ENCODE measurements at regions not wholly inside any gene's neighbourhood (a gene's known extent, or its start where the extent isn't known, plus 50 kb on each side); places are given as distances from the start of the nearest gene placed in this dataset.

DNA sequence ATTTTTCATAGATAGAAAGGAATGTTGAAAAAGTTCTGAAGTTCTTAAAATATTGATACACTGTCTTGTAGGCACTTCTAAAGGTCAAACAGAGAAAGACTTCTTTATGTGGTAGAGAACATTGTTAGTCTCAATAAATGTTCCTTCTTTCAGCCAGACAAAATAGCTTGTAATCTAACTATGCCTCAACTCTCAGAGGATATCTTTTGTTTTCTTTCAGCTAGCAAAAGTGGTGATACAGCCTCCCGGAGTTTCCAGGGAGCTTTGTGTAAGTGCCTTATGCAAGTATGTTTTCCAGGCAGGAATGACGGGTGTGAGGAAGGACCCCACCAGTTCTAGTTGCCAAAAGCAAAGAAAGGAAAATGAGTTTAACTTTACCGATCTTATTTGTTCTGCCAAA is 452.1 kb upstream of the ST6GAL2 start:
- TF ChIP-seq, protein P1, sequence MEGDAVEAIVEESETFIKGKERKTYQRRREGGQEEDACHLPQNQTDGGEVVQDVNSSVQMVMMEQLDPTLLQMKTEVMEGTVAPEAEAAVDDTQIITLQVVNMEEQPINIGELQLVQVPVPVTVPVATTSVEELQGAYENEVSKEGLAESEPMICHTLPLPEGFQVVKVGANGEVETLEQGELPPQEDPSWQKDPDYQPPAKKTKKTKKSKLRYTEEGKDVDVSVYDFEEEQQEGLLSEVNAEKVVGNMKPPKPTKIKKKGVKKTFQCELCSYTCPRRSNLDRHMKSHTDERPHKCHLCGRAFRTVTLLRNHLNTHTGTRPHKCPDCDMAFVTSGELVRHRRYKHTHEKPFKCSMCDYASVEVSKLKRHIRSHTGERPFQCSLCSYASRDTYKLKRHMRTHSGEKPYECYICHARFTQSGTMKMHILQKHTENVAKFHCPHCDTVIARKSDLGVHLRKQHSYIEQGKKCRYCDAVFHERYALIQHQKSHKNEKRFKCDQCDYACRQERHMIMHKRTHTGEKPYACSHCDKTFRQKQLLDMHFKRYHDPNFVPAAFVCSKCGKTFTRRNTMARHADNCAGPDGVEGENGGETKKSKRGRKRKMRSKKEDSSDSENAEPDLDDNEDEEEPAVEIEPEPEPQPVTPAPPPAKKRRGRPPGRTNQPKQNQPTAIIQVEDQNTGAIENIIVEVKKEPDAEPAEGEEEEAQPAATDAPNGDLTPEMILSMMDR (conservative IDR thresholded peaks at IDR 0.05; ENCODE audit: low read depth, low read length), result no peak
- no peak overlapping the region for H3K4me2 ChIP-seq
- H3K36me3 ChIP-seq (ENCODE audit: insufficient read depth), result no peaks in the 10 kb centered on the region
- H3K4me1 ChIP-seq (ENCODE audit: low read depth, poor library complexity, severe bottlenecking), result no peaks in the 10 kb centered on the region
- no peak overlapping the region for H3K4me3 ChIP-seq (IDR thresholded peaks at IDR 0.05; ENCODE audit: insufficient read depth, low read depth, low read length)
- no peak overlapping the region for H3K27ac ChIP-seq
- H3K27me3 ChIP-seq (ENCODE audit: insufficient read depth, low read depth), result no peaks in the 10 kb centered on the region
- no peaks in the 10 kb centered on the region for H3K79me2 ChIP-seq (ENCODE audit: insufficient read depth, low read depth)
- no peak overlapping the region for H2AFZ ChIP-seq (ENCODE audit: low read depth)
- no peaks in the 10 kb centered on the region for H4K20me1 ChIP-seq (ENCODE audit: insufficient read depth)
- no peak overlapping the region for H3K9ac ChIP-seq

DNA sequence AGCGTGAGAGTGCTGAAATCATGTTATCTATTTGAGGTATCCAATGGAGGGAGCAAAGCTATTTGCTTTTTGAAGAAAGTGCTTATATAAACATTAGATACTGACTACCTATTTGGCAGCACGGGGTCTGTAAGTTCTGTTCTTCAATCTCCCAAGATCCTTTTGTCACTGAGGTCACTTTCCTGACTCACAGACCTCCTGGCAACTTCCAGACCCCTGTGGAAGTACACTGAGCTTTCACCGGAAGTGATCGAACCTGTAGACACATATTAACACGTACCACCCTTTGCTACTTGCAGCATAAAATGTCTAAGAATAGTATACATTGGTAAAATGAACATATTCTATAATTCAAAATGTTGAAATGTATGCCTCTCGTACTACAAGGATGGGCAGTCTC is 452.6 kb upstream of the ST6GAL2 start:
- Histone ChIP-seq H3K36me3 (ENCODE audit: insufficient read depth) (no peaks in the 10 kb centered on the region), H4K20me1 (ENCODE audit: insufficient read depth) (no peaks in the 10 kb centered on the region), H3K4me1 (ENCODE audit: low read depth, poor library complexity, severe bottlenecking) (no peaks in the 10 kb centered on the region), H3K79me2 (ENCODE audit: insufficient read depth, low read depth) (no peaks in the 10 kb centered on the region), H3K4me2 (no peak overlapping the region), H3K9ac (no peak overlapping the region), H3K27me3 (ENCODE audit: insufficient read depth, low read depth) (no peaks in the 10 kb centered on the region), H2AFZ (ENCODE audit: low read depth) (no peak overlapping the region), H3K27ac (no peak overlapping the region), H3K4me3 (IDR thresholded peaks at IDR 0.05; ENCODE audit: insufficient read depth, low read depth, low read length) (no peak overlapping the region)
- TF ChIP-seq, protein P1 (conservative IDR thresholded peaks at IDR 0.05; ENCODE audit: low read depth, low read length), result no peak

DNA sequence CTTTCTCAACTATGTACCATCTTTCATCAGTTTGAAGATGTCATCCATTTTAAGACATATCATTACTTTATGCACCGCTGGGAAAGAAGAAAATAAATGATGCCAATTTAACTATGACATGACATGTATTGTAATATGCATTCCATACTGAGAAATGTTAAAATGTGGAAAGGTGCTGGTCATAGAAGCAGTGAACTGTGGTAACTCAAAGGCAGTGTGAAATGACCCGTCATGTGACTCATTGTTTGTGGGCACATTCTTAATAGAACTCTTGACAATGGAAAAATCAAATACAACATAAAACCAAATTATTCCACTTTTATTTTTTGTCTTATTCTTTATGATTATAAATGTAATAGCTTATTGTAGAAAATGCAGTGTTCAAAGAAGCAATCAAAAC is 455.0 kb upstream of the ST6GAL2 start:
- H3K4me2 ChIP-seq, result no peak overlapping the region
- no peaks in the 10 kb centered on the region for H4K20me1 ChIP-seq (ENCODE audit: insufficient read depth)
- H3K27me3 ChIP-seq (ENCODE audit: insufficient read depth, low read depth), result no peaks in the 10 kb centered on the region
- H3K4me3 ChIP-seq (IDR thresholded peaks at IDR 0.05; ENCODE audit: insufficient read depth, low read depth, low read length), result no peak overlapping the region
- no peaks in the 10 kb centered on the region for H3K36me3 ChIP-seq (ENCODE audit: insufficient read depth)
- TF ChIP-seq, protein P1 (conservative IDR thresholded peaks at IDR 0.05; ENCODE audit: low read depth, low read length), result no peak
- H3K79me2 ChIP-seq (ENCODE audit: insufficient read depth, low read depth), result no peaks in the 10 kb centered on the region
- no peaks in the 10 kb centered on the region for H3K4me1 ChIP-seq (ENCODE audit: low read depth, poor library complexity, severe bottlenecking)
- H2AFZ ChIP-seq (ENCODE audit: low read depth), result no peak overlapping the region
- H3K27ac ChIP-seq, result no peak overlapping the region
- no peak overlapping the region for H3K9ac ChIP-seq

DNA sequence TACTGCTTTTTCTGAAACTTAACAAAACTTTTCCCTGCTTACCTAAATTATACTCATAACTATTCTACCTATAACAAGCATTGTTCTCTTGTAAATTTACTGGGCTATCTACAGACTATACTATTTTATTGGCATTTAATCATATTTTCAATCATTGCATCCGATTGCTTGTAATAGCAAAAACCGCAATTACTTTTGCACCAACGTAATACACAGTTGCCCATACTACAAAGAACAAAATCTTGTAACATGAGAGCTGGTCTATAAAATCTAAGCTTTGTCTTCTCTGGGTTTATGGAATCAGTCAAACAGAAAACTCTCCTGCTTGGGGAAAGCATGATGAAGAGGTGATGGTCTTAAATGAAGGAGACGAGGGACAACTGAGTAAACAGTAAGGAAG is 463.4 kb upstream of the ST6GAL2 start:
- Histone ChIP-seq H3K4me1 (ENCODE audit: low read depth, poor library complexity, severe bottlenecking) (no peaks in the 10 kb centered on the region), H3K79me2 (ENCODE audit: insufficient read depth, low read depth) (no peaks in the 10 kb centered on the region), H3K4me2 (no peak overlapping the region), H3K9ac (no peak overlapping the region), H3K4me3 (IDR thresholded peaks at IDR 0.05; ENCODE audit: insufficient read depth, low read depth, low read length) (no peak overlapping the region), H3K36me3 (ENCODE audit: insufficient read depth) (no peaks in the 10 kb centered on the region), H3K27me3 (ENCODE audit: insufficient read depth, low read depth) (no peaks in the 10 kb centered on the region), H3K27ac (no peak overlapping the region), H4K20me1 (ENCODE audit: insufficient read depth) (no peaks in the 10 kb centered on the region), H2AFZ (ENCODE audit: low read depth) (no peak overlapping the region)
- TF ChIP-seq, protein P1 (conservative IDR thresholded peaks at IDR 0.05; ENCODE audit: low read depth, low read length), result no peak

DNA sequence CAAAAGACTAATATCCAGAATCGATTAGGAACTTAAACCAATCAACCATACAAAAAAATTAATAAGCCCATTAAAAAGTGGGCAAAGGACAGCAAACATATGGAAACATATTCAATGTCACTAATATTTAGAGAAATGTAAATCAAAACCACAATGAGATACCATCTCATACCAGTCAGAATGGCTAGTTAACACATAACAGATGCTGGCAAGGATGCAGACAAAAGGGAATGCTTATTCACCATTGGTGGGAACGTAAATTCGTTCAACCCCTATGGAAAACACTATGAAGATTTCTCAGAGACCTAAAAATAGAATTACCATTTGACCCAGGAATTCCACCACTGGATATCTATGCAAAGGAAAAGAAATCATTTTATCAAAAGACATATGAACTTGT is 468.2 kb upstream of the ST6GAL2 start:
- Histone ChIP-seq H4K20me1 (ENCODE audit: insufficient read depth) (no peaks in the 10 kb centered on the region), H3K27me3 (ENCODE audit: insufficient read depth, low read depth) (no peaks in the 10 kb centered on the region), H3K4me3 (IDR thresholded peaks at IDR 0.05; ENCODE audit: insufficient read depth, low read depth, low read length) (no peak overlapping the region), H2AFZ (ENCODE audit: low read depth) (no peak overlapping the region), H3K9ac (no peak overlapping the region), H3K4me2 (no peak overlapping the region), H3K4me1 (ENCODE audit: low read depth, poor library complexity, severe bottlenecking) (no peaks in the 10 kb centered on the region), H3K27ac (no peak overlapping the region), H3K36me3 (ENCODE audit: insufficient read depth) (no peaks in the 10 kb centered on the region), H3K79me2 (ENCODE audit: insufficient read depth, low read depth) (no peaks in the 10 kb centered on the region)
- TF ChIP-seq, protein P1 (conservative IDR thresholded peaks at IDR 0.05; ENCODE audit: low read depth, low read length), result no peak
